OCI-LY7 (cell line): ENCODE measurements at regions not wholly inside any gene's neighbourhood (a gene's known extent, or its start where the extent isn't known, plus 50 kb on each side); places are given as distances from the start of the nearest gene placed in this dataset.

ENCODE experiments used
- BruUV-seq: library from RNA; stranded (reverse); fragments of 400-500 nt; replicated peaks from 2 replicates; lab custom pipeline; 2021; lab: Mats Ljungman, UMichigan
- CTCF ChIA-PET: fragments of 300-600 bp; sonication (Branson Sonifier 250); formaldehyde crosslinking; loops from one replicate; lab custom pipeline; 2022; ENCODE audit warnings: antibody characterized with exemption; ENCODE audit not compliant: unreplicated experiment; lab: Charles Lee
- POLR2A ChIA-PET: fragments of 300-600 bp; sonication (Branson Sonifier 250); formaldehyde crosslinking; loops from one replicate; lab custom pipeline; 2022; ENCODE audit warnings: antibody characterized with exemption; lab: Charles Lee
- DNase-seq: peaks from one replicate; pipeline ENCODE4 v3.0.0-alpha.2; 2015; ENCODE audit warnings: low spot score
- H2AFZ ChIP-seq: fragments of 200-600 bp; sonication (generic), shearing (Covaris generic); 2 replicates; pipeline ENCODE4 v1.6.1; 2014; ENCODE audit warnings: mild to moderate bottlenecking, antibody characterized with exemption, low read length, moderate library complexity
- H3K27ac ChIP-seq: fragments of 200-600 bp; sonication (generic); 2 replicates; pipeline ENCODE4 v1.5.1; 2014; ENCODE audit warnings: mixed run types, low read depth, mild to moderate bottlenecking, moderate library complexity, low read length, inconsistent platforms; ENCODE audit not compliant: poor library complexity, severe bottlenecking
- H3K36me3 ChIP-seq: fragments of 200-600 bp; sonication (generic); 2 replicates; pipeline ENCODE4 v1.6.1; 2014; ENCODE audit warnings: mild to moderate bottlenecking, antibody characterized with exemption, low read length, moderate library complexity, mixed read lengths; ENCODE audit not compliant: insufficient read depth
- H3K4me1 ChIP-seq: fragments of 200-600 bp; sonication (generic); 2 replicates; pipeline ENCODE4 v1.5.1; 2014; ENCODE audit warnings: mild to moderate bottlenecking, low read length; ENCODE audit not compliant: insufficient read depth, poor library complexity, severe bottlenecking
- H3K4me2 ChIP-seq: fragments of 200-600 bp; sonication (generic); 2 replicates; pipeline ENCODE4 v1.6.1; 2014; ENCODE audit warnings: mild to moderate bottlenecking, low read length
- H3K4me3 ChIP-seq: fragments of 200-600 bp; sonication (generic); 2 replicates; pipeline ENCODE4 v1.5.1; 2014; ENCODE audit warnings: mild to moderate bottlenecking, low read depth, low read length; ENCODE audit not compliant: poor library complexity, severe bottlenecking
- H3K79me2 ChIP-seq: fragments of 200-600 bp; sonication (generic); 2 replicates; pipeline ENCODE4 v1.6.1; 2016; ENCODE audit warnings: low read depth, mild to moderate bottlenecking, low read length, moderate library complexity, mixed read lengths; ENCODE audit not compliant: insufficient read depth
- H3K9me2 ChIP-seq: fragments of 200-600 bp; sonication (generic); 2 replicates; pipeline ENCODE4 v1.6.1; 2016; ENCODE audit warnings: mild to moderate bottlenecking, low read length, mixed read lengths; ENCODE audit not compliant: insufficient read depth
- H3K9me3 ChIP-seq: fragments of 200-600 bp; sonication (generic); 2 replicates; pipeline ENCODE4 v1.6.1; 2014; ENCODE audit warnings: mild to moderate bottlenecking, mixed run types, low read length, mixed read lengths
- H4K20me1 ChIP-seq: fragments of 200-600 bp; sonication (generic); 2 replicates; pipeline ENCODE4 v1.6.1; 2014; ENCODE audit warnings: mild to moderate bottlenecking, antibody characterized with exemption, low read length, moderate library complexity, mixed read lengths; ENCODE audit not compliant: insufficient read depth
- CTCF ChIP-seq: fragments of 200-600 bp; sonication (generic); conservative IDR thresholded peaks from 2 replicates; pipeline ENCODE4 v1.5.1; 2014; ENCODE audit warnings: mild to moderate bottlenecking, antibody characterized with exemption, low read length, moderate library complexity, mixed read lengths
- EZH2phosphoT487 ChIP-seq: fragments of 200-600 bp; sonication (generic); IDR thresholded peaks from 2 replicates; pipeline ENCODE4 v1.6.1; 2018; ENCODE audit warnings: low read depth, borderline replicate concordance, mild to moderate bottlenecking, mixed run types, antibody characterized with exemption, low read length, moderate library complexity, mixed read lengths
- intact Hi-C: fragments of 100-400 bp; cut with micrococcal nuclease; formaldehyde crosslinking; loops from one replicate; pipeline ENCODE4 v1.10.0; 2022; ENCODE audit not compliant: unreplicated experiment

DNA sequence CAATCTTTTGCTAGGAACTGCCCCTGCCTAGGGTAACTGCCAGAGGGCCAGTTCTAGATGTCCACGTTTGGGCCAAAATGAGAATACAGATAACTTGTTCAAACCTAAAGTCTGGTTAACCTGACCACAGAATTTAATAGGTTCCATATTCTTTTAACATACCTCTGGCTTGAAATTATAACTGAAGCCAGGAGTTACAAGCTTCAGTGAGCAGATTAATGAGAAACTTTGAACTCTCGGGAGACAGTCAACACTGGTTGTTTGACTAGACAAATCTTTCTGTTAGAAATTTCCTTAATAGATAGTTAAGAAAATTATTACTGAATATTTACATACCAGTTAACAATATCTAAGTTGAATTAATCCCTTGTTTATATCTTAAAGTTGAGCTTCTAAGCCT, 110.0 kb upstream of the KLF7 start:
- TF ChIP-seq CTCF (no peak), EZH2phosphoT487 (no peak)
- BruUV-seq = no TSS peak
- ChIA-PET CTCF (no interaction called here), POLR2A (interaction anchor here (1.0 kb wide), 1 partner anchor 12 kb away, joined by 4 read pairs; no protein-coding TSS in a partner anchor)
- H3K27ac ChIP-seq = no peak overlapping the region
- H2AFZ ChIP-seq = no peak overlapping the region
- no peak overlapping the region for H3K4me3 ChIP-seq
- H3K9me3 ChIP-seq = no peaks in the 10 kb centered on the region
- no peaks in the 10 kb centered on the region for H3K9me2 ChIP-seq
- H3K36me3 ChIP-seq = no peaks in the 10 kb centered on the region
- no peak overlapping the region for H3K4me2 ChIP-seq
- no peaks in the 10 kb centered on the region for H4K20me1 ChIP-seq
- DNase-seq = no peak
- H3K4me1 ChIP-seq = no peaks in the 10 kb centered on the region
- no peaks in the 10 kb centered on the region for H3K79me2 ChIP-seq
- intact Hi-C loops = no loop called here

GRCh38 chr2:207276248-207276647, 110.5 kb upstream of the KLF7 start:
- Histone ChIP-seq H3K4me2 (no peak overlapping the region), H3K4me3 (no peak overlapping the region), H3K27ac (no peak overlapping the region), H3K36me3 (no peaks in the 10 kb centered on the region), H3K4me1 (no peaks in the 10 kb centered on the region), H4K20me1 (no peaks in the 10 kb centered on the region), H3K9me2 (no peaks in the 10 kb centered on the region), H3K9me3 (no peaks in the 10 kb centered on the region), H2AFZ (no peak overlapping the region), H3K79me2 (no peaks in the 10 kb centered on the region)
- POLR2A ChIA-PET = interaction anchor here (1.0 kb wide), 1 partner anchor 12 kb away, joined by 4 read pairs; no protein-coding TSS in a partner anchor
- intact Hi-C loops = no loop called here
- DNase-seq = no peak
- CTCF ChIA-PET = no interaction called here
- BruUV-seq = no TSS peak
- no peak for TF ChIP-seq EZH2phosphoT487
- no peak for TF ChIP-seq CTCF

DNA sequence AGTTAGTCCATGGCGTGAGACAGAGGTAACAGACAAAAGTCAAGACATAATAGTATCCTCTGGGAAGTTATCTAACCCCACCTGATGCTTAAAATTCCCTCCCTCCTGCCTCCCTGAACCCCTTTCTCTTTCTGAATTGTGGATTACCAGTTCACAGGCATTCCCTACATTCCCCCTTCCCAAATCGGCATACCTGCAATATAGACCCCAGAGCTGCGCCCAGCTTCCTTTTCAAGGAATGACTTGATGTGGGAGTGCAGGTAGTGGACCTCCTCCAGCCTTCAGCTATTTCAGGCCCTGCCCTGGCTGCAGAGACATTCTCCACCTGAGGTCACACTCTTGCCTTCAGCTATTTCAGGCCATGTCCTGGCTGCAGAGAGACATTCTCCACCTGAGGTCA, 111.1 kb upstream of the KLF7 start:
- Histone ChIP-seq H3K36me3 (no peaks in the 10 kb centered on the region), H4K20me1 (no peaks in the 10 kb centered on the region), H3K9me2 (no peaks in the 10 kb centered on the region), H3K27ac (no peak overlapping the region), H3K4me1 (no peaks in the 10 kb centered on the region), H3K9me3 (no peaks in the 10 kb centered on the region), H3K4me2 (no peak overlapping the region), H2AFZ (no peak overlapping the region), H3K4me3 (no peak overlapping the region), H3K79me2 (no peaks in the 10 kb centered on the region)
- TF ChIP-seq CTCF (no peak), EZH2phosphoT487 (no peak)
- ChIA-PET POLR2A (no interaction called here), CTCF (no interaction called here)
- BruUV-seq = no TSS peak
- no peak for DNase-seq
- intact Hi-C loops = no loop called here
